Epithelial cell of prostate (primary cell): ENCODE measurements at regions not wholly inside any gene's neighbourhood (a gene's known extent, or its start where the extent isn't known, plus 50 kb on each side); places are given as distances from the start of the nearest gene placed in this dataset.

ENCODE experiments used
- DNase-seq: peaks from one replicate; pipeline ENCODE4 v3.0.0-alpha.2; 2011; ENCODE audit warnings: low read depth, low spot score
- H3K27ac ChIP-seq: fragments of 450-650 bp; 2 replicates; pipeline ENCODE4 v1.5.1; 2017; ENCODE audit warnings: mild to moderate bottlenecking

DNA sequence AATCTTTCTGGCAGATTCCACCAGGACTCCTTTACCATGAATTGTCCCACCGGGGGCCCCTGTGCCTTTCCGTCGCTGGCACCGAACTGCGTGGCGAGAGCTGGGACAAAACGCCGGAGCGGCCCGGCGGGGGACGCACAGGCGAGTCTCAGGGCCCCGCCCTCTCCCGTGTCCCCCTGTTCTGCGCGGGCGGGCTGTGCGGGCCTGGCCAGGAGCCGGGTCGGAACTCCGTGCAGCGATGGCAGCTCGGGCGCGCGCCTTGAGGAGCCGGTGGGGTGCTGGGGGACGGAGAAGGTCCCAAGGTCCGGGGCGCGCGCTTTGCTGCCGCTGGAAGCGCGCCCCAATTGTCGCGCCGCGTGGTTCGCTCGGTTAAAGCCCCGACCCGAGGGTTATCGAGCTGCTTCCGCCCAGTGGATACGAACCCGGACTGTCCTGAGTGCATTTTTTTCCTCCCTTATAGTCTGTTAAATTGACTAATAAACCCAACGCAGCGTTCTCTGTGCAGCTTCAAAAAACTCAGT lies 125.3 kb downstream of the TMEM174 start:
- no peak for DNase-seq
- no peak overlapping the region for H3K27ac ChIP-seq

GRCh38 chr5:73297430-73297829 lies 124.4 kb downstream of the TMEM174 start:
- H3K27ac ChIP-seq, result no peak overlapping the region
- no peak for DNase-seq

GRCh38 chr5:73296772-73297171 lies 123.8 kb downstream of the TMEM174 start:
- H3K27ac ChIP-seq, result no peak overlapping the region
- DNase-seq, result no peak

DNA sequence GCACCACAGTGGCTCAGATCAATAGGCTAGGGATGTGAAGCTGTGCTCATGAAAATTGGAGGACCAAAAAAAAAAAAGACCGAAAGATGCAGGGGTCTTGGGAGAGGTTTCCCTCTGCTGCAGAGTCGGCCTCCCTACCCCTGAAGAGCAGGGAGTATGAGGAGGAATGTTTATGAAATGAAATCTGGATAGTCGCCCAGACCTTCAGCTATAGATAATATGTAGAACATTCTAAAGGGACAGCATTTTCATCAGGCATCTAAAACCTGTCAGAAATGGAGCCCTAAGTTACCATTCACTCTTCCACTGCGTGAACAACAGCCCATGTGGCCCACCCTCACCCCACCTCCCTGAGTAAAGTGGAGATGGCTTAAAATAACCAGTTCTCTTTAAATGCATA lies 122.9 kb downstream of the TMEM174 start:
- no peak overlapping the region for H3K27ac ChIP-seq
- DNase-seq, result no peak

GRCh38 chr5:73295447-73295846 lies 122.5 kb downstream of the TMEM174 start:
- no peak for DNase-seq
- no peak overlapping the region for H3K27ac ChIP-seq

DNA sequence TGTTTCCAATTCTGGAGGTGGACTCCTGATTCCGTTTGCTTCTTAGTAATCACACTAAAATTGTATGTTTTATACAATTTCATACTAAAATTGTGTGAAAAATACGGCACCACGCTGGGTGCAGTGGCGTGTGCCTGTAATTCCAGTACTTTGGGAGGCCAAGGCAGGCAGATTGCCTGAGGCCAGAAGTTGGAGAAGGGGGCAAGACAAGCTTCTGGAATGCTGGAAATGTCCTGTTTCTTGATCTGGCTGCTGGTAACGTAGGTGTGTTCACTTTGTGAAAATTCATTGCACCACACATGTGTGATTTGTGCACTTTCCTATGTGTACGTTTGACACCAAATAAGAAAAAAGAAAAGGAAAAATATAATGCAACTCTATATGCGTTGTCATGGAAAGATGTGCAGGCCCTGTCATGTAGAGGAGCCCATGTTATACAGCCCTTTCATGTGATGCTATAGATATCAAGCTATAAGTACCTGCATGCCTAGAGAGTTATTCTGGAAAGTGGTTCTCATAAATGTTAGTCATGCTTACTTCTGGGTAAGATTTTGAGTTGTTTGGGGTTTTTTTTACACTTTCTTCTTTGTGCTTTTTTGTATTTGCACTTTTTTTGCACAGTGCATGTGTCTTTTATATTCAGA lies 119.9 kb downstream of the TMEM174 start:
- DNase-seq, result no peak
- no peak overlapping the region for H3K27ac ChIP-seq

GRCh38 chr5:73291873-73292272 lies 118.9 kb downstream of the TMEM174 start:
- DNase-seq, result no peak
- no peak overlapping the region for H3K27ac ChIP-seq

- no peak for DNase-seq
- H3K27ac ChIP-seq, result no peak overlapping the region
Observed at GRCh38 chr5:73290242-73290641, 117.2 kb downstream of the TMEM174 start.

DNA sequence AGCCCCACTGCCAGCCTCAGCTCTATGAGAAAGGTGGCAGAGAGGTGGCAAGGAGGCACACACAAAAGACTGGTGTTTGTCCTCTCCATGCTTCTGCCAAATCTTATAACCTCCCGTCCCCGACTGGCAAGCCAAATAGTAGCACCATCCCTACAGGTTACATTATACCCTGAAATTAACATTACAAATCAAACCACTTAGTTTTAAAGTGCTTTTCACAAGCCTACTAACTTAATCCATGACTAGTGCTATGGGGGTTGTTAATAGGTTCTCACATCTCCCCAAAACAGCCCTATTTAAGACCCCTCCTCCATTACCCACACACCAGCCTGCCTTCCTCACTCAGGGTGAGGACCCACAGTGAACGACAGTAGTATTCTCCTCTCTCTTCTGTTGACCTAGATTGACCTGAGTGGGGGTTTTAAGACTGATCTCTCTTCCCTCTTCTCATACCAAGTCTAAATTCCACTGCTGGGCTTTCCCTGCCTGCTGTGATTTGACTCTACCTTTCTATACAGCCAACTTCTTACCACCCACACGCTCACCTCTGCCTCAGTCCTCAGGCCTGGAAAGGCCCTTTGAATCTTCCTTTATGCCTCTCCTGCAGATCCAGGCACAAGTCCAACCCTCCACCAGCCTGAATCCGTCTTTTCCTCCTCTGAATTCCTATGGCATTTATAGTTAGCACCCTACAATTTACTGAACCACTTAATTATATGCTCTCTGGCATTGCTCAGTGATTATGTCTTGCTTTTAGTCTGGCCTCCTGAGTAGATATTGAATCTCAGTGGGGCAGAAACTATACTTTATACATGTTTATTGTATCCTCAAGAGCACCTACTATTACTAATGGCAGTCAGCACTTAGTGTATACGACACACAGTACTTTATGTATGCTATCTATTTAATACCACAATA lies 116.1 kb downstream of the TMEM174 start:
- DNase-seq, result no peak
- H3K27ac ChIP-seq, result no peak overlapping the region

DNA sequence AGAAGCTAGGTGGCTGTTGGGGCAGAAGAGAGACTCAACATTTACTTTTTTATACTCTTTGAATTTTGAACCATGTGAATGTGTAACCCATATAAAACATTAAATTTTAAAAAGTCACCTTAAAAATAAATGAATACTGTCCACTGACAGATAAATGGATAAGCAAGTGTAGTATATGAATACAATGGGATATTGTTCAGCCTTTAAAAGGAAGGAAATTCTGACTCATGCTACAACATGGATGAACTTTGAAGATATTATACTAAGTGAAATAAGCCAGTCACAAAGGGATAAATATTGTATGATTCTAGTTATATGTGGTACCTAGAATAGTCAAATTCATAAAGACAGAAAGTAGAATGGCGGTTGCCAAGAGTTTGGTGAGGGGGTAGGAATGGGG lies 113.9 kb downstream of the TMEM174 start:
- no peak overlapping the region for H3K27ac ChIP-seq
- no peak for DNase-seq

DNA sequence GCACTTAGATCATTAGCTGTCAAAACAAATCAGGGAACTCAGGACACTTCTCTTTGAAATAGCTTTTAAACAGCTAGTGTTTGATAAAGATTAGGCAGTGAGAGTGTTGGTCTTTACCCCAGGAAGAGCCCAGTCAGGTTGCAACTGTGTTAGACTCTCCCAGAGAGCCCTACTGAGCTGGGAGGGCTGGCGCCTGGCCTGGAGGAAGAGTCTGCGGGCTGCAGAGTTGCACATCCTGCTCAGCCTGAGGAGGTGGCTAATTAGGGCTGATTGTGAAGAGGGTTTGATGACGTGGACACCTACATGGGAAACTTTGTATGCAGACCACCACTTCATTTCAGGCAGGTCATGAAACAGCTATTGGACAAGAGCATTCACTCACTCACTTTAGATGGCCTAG lies 112.0 kb downstream of the TMEM174 start:
- H3K27ac ChIP-seq, result no peak overlapping the region
- no peak for DNase-seq

- no peak overlapping the region for H3K27ac ChIP-seq
- DNase-seq, result no peak
Observed at GRCh38 chr5:73284220-73284795, 111.3 kb downstream of the TMEM174 start.

DNA sequence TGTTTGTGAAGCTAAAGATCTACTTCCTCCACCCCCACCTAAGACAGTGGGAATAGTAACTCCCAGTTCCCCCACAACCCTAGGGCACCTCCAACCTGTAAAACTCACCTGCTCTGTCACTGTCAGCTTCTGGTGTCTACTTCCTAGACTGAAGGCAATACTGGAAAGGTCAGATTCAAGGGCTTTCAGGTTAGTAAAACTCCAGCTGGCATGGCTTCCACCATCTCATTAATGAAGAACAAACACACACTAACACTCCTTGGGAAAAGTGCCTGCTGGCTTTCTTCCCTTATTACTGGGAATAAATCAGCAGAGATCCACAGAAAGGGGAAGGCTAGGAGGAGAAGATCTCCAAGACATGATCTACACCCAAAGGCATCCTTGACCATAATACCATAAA lies 109.9 kb downstream of the TMEM174 start:
- no peak for DNase-seq
- no peak overlapping the region for H3K27ac ChIP-seq

GRCh38 chr5:73282383-73282782 lies 109.4 kb downstream of the TMEM174 start:
- no peak overlapping the region for H3K27ac ChIP-seq
- no peak for DNase-seq

- DNase-seq, result peak; percentile 76
- H3K27ac ChIP-seq, result peak overlapping the region; percentile 57
Observed at GRCh38 chr5:73280821-73281746, 108.1 kb downstream of the TMEM174 start.

DNA sequence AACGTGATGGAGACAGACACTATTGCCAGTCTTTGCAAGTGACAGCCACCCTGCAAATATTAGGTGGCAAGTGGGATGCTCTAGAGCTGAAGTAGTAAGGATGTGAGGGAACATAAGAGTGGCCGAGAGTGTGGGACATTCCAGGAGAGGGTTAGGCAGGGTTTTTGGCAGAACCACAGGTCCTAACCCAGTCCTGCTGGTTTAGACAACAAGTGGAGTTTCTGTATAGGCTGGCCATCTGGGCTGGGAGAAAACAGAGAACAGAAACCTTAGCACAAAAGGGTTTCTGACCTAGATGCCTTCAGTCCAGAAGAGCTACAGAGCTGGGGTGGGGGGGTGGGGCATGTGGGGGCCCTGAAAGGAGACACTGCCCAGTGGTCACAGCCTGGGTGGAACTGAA lies 107.4 kb downstream of the TMEM174 start:
- peak overlapping the region; percentile 57 for H3K27ac ChIP-seq
- DNase-seq, result no peak

- peak overlapping the region; percentile 57 for H3K27ac ChIP-seq
- DNase-seq, result no peak
Observed at GRCh38 chr5:73279805-73280204, 106.8 kb downstream of the TMEM174 start.

DNA sequence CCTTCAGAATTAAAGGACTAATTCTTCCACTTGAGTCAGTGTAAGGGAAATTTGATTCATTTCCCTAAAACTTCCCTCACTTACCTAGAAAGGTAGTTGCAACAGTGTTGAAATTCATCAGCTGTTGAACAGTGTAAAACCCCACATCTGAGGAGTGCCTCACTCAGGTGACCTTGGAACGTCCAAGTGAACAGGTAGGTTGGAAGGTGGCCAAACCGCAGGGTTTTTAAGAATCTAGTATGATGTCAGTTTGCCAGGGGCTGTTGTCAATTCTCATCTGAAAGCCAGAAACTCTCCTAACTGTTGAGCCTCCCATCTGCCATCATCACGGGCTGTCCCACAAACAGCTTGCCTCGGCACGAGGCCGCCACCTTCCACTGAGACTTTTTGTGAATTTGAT lies 105.7 kb downstream of the TMEM174 start:
- peak overlapping the region; percentile 57 for H3K27ac ChIP-seq
- DNase-seq, result peak; percentile 63

- no peak overlapping the region for H3K27ac ChIP-seq
Observed at GRCh38 chr5:73274881-73275663, 102.1 kb downstream of the TMEM174 start.

More at GRCh38 chr5:73274881-73275663, 102.1 kb downstream of the TMEM174 start:
- DNase-seq, result no peak
